GM18498 (cell line): ENCODE measurements at regions not wholly inside any gene's neighbourhood (a gene's known extent, or its start where the extent isn't known, plus 50 kb on each side); places are given as distances from the start of the nearest gene placed in this dataset.
A peak's percentile ranks its signal among the peaks of the same experiment; 100 is the strongest.
"Not testable (repeated sequence)": the region's sequence is repeated elsewhere in the genome, so short reads cannot be mapped to it uniquely, and the experiment has no call there.

ENCODE experiments used
- ATAC-seq: cut with Tn5 transposase; IDR thresholded peaks from one replicate; pipeline ENCODE4 v1.9.1; 2021; ENCODE audit warnings: mild to moderate bottlenecking, moderate library complexity; ENCODE audit not compliant: unreplicated experiment

- no peak for ATAC-seq
Measured at GRCh38 chr4:101421386-101421785, 74.1 kb upstream of the PPP3CA start.

DNA sequence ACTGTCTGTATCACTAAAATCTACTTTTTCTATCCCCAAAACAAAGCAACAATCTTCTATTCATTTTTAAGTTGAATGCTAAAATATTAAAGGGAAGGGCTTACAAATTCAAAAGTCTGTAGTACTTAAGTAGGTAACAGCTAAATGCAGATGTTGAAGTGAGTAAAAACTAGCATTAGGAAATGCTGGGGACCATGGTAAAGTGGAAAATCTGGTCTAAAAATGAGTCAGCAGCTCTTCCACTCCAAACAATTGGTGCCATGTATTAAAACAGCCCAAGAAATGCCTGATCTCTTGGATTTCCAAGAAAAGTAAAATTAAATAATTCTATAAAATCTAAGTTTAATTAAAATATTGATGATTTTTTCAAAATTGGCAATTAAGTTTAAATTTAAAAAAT is 73.3 kb upstream of the PPP3CA start:
- no peak for ATAC-seq

DNA sequence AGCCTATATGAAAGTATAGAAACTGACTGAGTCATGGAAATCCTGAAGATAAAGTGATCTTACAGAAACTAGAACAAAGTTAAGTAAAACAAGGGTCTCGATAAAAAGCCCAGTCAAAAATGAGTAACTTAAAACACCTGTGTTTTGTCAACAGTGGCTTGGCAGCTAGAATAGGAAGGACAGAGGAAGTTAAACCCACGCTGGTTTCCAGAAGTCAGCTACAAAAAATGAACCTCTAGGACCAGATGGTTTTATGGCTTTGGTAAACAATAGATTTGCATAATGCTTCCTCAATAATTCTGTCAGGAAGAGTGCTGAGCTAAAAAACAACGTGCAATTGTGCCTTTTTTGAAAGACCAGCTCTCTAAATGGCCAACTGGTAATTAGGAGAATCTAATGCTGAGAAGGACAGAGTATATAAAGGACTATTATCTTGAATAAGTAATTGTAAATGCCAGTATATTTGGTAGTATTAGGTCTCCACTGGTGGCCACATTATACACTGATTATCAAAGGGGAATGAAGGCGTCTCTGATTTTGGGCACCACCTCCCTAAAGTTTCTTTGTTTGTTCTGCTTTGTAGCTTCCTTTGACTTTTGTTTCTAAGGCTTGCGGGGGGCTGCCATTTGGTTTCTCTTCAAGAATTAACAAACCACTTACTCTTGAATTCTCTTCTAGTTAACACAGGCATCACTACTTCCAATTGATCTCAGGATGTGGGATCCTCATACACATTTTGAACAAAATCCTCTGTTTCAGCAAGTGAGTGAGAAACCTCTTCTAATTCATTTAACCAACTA is 72.2 kb upstream of the PPP3CA start:
- ATAC-seq: peak; percentile 80

- peak; percentile 6 for ATAC-seq
Measured at GRCh38 chr4:101418466-101418865, 71.1 kb upstream of the PPP3CA start.

DNA sequence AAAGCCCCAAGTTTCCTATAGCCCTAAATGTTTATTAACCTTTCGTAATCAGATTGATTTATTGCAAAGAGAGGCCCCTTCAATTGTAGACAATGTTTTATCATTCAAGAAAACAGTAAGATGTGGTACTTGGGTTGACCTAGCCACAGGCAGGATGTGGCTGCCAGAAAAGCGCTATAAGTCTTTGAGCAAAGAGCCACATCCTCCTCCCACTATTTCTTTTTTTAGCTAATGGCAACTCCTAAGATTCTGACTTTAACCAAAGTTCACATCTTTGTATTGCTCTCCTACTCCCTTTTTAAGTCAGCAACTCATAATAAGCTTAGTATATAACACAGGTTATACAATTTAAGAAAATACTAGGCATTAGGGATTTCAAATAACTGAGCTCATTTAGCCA is 70.7 kb upstream of the PPP3CA start:
- peak; percentile 82 for ATAC-seq

GRCh38 chr4:101417046-101417445 is 69.7 kb upstream of the PPP3CA start:
- no peak for ATAC-seq

GRCh38 chr4:101415962-101416361 is 68.6 kb upstream of the PPP3CA start:
- ATAC-seq: no peak

DNA sequence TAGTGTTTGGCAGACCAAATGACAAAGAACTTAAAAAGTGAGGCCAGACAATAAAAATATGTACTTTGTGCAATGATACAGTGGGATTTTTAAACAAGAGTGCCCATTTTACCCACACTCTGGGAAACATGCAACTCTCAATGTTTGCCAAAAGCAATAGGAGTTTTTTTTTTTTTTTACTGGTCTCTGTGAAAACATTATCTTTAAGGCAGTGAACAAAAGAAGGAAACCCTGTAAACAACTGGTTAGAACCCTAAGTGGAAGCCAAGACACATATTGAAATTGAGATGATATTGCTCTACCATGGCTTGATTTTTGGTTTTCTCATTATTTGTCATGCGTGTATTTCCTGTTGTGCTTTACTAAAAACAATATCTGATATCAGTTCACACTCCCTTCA is 67.2 kb upstream of the PPP3CA start:
- ATAC-seq: no peak

DNA sequence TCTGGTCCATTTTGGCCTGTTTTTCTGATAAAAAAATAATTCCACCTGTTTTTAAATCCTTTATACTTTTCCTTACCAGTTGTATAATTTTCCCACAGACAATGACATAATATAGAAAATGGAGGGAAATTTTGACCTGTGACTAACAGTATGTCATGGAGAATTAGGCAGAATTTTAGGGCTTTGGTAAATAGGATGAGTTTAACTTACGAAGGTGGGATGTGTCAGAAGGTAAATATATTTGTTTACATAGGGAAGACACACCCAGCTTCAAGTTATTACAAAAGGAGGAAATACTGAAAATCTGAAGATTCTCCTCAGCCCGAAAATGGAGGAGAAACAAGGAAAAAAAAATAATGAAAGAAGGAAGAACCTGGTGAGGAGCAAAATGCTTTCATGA is 64.6 kb upstream of the PPP3CA start:
- ATAC-seq: no peak

DNA sequence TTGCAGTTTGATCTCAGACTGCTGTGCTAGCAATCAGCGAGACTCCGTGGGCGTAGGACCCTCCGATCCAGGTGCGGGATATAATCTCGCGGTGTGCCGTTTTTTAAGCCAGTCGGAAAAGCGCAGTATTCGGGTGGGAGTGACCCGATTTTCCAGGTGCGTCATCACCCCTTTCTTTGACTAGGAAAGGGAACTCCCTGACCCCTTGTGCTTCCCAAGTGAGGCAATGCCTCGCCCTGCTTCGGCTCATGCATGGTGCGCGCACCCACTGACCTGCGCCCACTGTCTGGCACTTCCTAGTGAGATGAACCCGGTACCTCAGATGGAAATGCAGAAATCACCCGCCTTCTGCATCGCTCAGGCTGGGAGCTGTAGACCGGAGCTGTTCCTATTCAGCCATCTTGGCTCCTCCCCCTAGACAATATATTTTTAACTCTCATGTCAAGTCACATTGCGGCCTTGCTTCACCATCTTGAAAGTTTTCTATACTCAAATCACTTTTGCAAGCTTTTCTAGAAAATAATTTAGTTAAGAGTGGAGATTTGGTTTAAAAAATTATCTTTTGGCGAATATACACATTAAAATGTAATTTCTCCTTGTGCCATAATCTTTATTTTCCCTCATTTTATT is 64.1 kb upstream of the PPP3CA start:
- ATAC-seq: not testable (repeated sequence)

GRCh38 chr4:101400096-101400495 is 52.8 kb upstream of the PPP3CA start:
- ATAC-seq: no peak

DNA sequence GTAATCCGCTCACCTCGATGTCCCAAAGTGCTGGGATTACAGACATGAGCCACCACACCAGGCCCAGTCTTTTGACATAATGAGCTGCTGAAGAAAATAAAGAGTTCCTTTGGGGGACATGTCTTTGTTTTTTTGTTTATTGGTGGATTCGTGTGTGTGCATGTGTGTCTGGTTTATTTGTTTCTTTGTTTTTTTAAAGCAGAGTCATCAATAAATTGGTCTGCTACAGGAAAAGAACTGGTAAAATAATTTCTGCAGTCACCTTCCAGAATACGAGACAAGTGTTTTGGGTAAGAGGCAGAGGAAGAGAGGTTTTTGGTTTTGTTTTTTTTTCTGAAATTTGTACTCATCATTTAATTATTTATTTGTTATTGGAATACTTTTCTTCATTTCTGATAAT is 51.5 kb upstream of the PPP3CA start:
- ATAC-seq: no peak
